ENCODE measurements at regions not wholly inside any gene's neighbourhood (a gene's known extent, or its start where the extent isn't known, plus 50 kb on each side); places are given as distances from the start of the nearest gene placed in this dataset.

GRCh38 chr13:106182404-106182803 is 353.1 kb downstream of the EFNB2 start:
- TF ChIP-seq POLR2A (IDR thresholded peaks at IDR 0.05): no peak
- no peak for TF ChIP-seq CTCF (IDR thresholded peaks at IDR 0.05)
